GM12878 (cell line): ENCODE measurements at regions not wholly inside any gene's neighbourhood (a gene's known extent, or its start where the extent isn't known, plus 50 kb on each side); places are given as distances from the start of the nearest gene placed in this dataset.

Source experiments
- ATAC-seq: fragments of 200-7000 bp; cut with Tn5 transposase; 3 replicates; pipeline ENCODE4 v1.9.1; 2020; ENCODE audit warnings: mild to moderate bottlenecking, moderate library complexity
- BruUV-seq: library from RNA; stranded (reverse); fragments of 400-500 nt; replicated peaks from 2 replicates; lab custom pipeline; 2021; lab: Mats Ljungman, UMichigan
- CTCF ChIA-PET: fragments of 300-600 bp; sonication (Branson Sonifier 250); formaldehyde crosslinking; extraction: SDS; loops from one replicate; lab custom pipeline; 2021; ENCODE audit warnings: inconsistent platforms; lab: Yijun Ruan, JAX
- POLR2A ChIA-PET: fragments of 350-600 bp; formaldehyde crosslinking; extraction: SDS; loops from one replicate; lab custom pipeline; 2021; ENCODE audit warnings: inconsistent platforms; lab: Charles Lee
- RAD21 ChIA-PET: fragments of 300-600 bp; sonication (Branson Sonifier 250); formaldehyde crosslinking; loops from one replicate; lab custom pipeline; 2023; ENCODE audit warnings: antibody characterized with exemption; ENCODE audit not compliant: unreplicated experiment; lab: Charles Lee
- SMC1A ChIA-PET: fragments of 300-600 bp; sonication (Branson Sonifier 250); formaldehyde crosslinking; loops from one replicate; lab custom pipeline; 2023; ENCODE audit not compliant: unreplicated experiment, uncharacterized antibody; lab: Charles Lee
- DNase-seq: peaks from one replicate; pipeline ENCODE4 v3.0.0-alpha.2; 2011; ENCODE audit warnings: low read depth, low spot score
- FAIRE-seq: peaks from 3 replicates; lab custom pipeline; 2011; peaks lifted over from hg19 to GRCh38; lab: Jason Lieb, UNC
- H2AFZ ChIP-seq: 2 replicates; pipeline ENCODE4 v1.6.0; 2011; ENCODE audit warnings: low read depth, low read length, control low read depth; ENCODE audit not compliant: control insufficient read depth
- H3K27ac ChIP-seq: 2 replicates; pipeline ENCODE4 v1.5.1; 2011; ENCODE audit warnings: control low read depth; ENCODE audit not compliant: control insufficient read depth, insufficient read depth
- H3K27me3 ChIP-seq, 2 experiments: replicated peaks in 1 of 2; 2 replicates each; pipeline versions ENCODE4 v1.6.0 to v1.6.1; 2011; ENCODE audit warnings: low read length in 1 of 2; ENCODE audit not compliant: control insufficient read depth in 2 of 2, insufficient read depth in 2 of 2
- H3K36me3 ChIP-seq, 2 experiments: 2 replicates each; pipeline ENCODE4 v1.5.1; 2011; ENCODE audit warnings: low read length in 1 of 2; ENCODE audit not compliant: control insufficient read depth in 2 of 2, insufficient read depth in 2 of 2
- H3K4me1 ChIP-seq: 2 replicates; pipeline ENCODE4 v1.6.1; 2011; ENCODE audit warnings: mild to moderate bottlenecking, low read length, moderate library complexity, mixed read lengths; ENCODE audit not compliant: control insufficient read depth, insufficient read depth
- H3K4me2 ChIP-seq: 2 replicates; pipeline ENCODE4 v1.6.0; 2011; ENCODE audit warnings: control low read depth; ENCODE audit not compliant: control insufficient read depth, insufficient read depth
- H3K4me3 ChIP-seq: fragments of 200-600 bp; sonication (generic); 2 replicates; pipeline ENCODE4 v1.5.1; 2016
- H3K79me2 ChIP-seq: 2 replicates; pipeline ENCODE4 v1.6.0; 2011; ENCODE audit warnings: low read length; ENCODE audit not compliant: control insufficient read depth, insufficient read depth
- H3K9ac ChIP-seq: 2 replicates; pipeline ENCODE4 v1.8.0; 2011; ENCODE audit warnings: low read length, control low read depth, mixed read lengths; ENCODE audit not compliant: control insufficient read depth, insufficient read depth
- H3K9me3 ChIP-seq: replicated peaks from 3 replicates; pipeline ENCODE4 v1.5.1; 2011; ENCODE audit warnings: mild to moderate bottlenecking, low read length; ENCODE audit not compliant: control insufficient read depth, insufficient read depth
- H4K20me1 ChIP-seq: 2 replicates; pipeline ENCODE4 v1.6.0; 2011; ENCODE audit not compliant: control insufficient read depth, insufficient read depth
- ATF7 ChIP-seq: fragments of 450-650 bp; IDR thresholded peaks from 2 replicates; pipeline ENCODE4 v1.6.1; 2016; ENCODE audit warnings: low read depth, mild to moderate bottlenecking
- BRCA1 ChIP-seq: IDR thresholded peaks from 2 replicates; pipeline ENCODE4 v1.6.1; 2011; ENCODE audit warnings: low read depth, low read length, improper control_type of control experiment
- CBX5 ChIP-seq: sonication (generic); IDR thresholded peaks from 2 replicates; pipeline ENCODE4 v1.6.1; 2016; ENCODE audit warnings: low read depth, moderate library complexity, mild to moderate bottlenecking, inconsistent platforms
- GATAD2B ChIP-seq: fragments of 450-650 bp; conservative IDR thresholded peaks from 2 replicates; pipeline ENCODE4 v1.6.1; 2017; ENCODE audit warnings: low read depth, mild to moderate bottlenecking, moderate library complexity
- HDAC2 ChIP-seq: fragments of 200-600 bp; sonication (generic); IDR thresholded peaks from 2 replicates; pipeline ENCODE4 v1.6.1; 2017
- JUND ChIP-seq: IDR thresholded peaks from 2 replicates; pipeline ENCODE4 v1.6.1; 2012; ENCODE audit warnings: low read depth, mild to moderate bottlenecking, low read length, improper control_type of control experiment, moderate library complexity
- MTA3 ChIP-seq: IDR thresholded peaks from 2 replicates; pipeline ENCODE4 v1.6.1; 2012; ENCODE audit warnings: low read length, inconsistent platforms, borderline replicate concordance
- NFXL1 ChIP-seq: fragments of 450-650 bp; IDR thresholded peaks from 2 replicates; pipeline ENCODE4 v1.6.1; 2017; ENCODE audit warnings: antibody characterized with exemption, mild to moderate bottlenecking, borderline replicate concordance
- RELA ChIP-seq: fragments of 450-650 bp; IDR thresholded peaks from 2 replicates; pipeline ENCODE4 v1.8.0; 2014; ENCODE audit warnings: borderline replicate concordance; ENCODE audit not compliant: partially characterized antibody
- SIN3A ChIP-seq: IDR thresholded peaks from 2 replicates; pipeline ENCODE4 v1.6.1; 2012; ENCODE audit warnings: low read depth, low read length, improper control_type of control experiment
- SMARCA5 ChIP-seq: fragments of 450-650 bp; IDR thresholded peaks from 2 replicates; pipeline ENCODE4 v1.6.1; 2017; ENCODE audit warnings: mild to moderate bottlenecking
- SPI1 ChIP-seq: IDR thresholded peaks from 2 replicates; pipeline ENCODE4 v1.6.1; 2011; ENCODE audit warnings: low read depth, mild to moderate bottlenecking, low read length, moderate library complexity, borderline replicate concordance; ENCODE audit not compliant: insufficient read depth
- STAT1 ChIP-seq: fragments of 450-650 bp; conservative IDR thresholded peaks from 2 replicates; pipeline ENCODE4 v1.6.1; 2014; ENCODE audit warnings: antibody characterized with exemption, mild to moderate bottlenecking
- SUPT20H ChIP-seq: IDR thresholded peaks from 2 replicates; pipeline ENCODE4 v1.6.1; 2011; ENCODE audit warnings: low read depth, mild to moderate bottlenecking, low read length, moderate library complexity, borderline replicate concordance; ENCODE audit not compliant: control insufficient read depth
- WGBS: methylation state at CpG from one replicate; pipeline ENCODE4 v1.1.6; 2016; ENCODE audit warnings: low lambda C conversion rate; ENCODE audit not compliant: insufficient replicate concordance, insufficient coverage; ENCODE audit errors: missing lambda C conversion rate; 5-methylcytosine and 5-hydroxymethylcytosine counted together
- in situ Hi-C: fragments of 300-500 bp; cut with MboI; formaldehyde crosslinking; loops from 9 replicates; pipeline ENCODE4 v1.14.3; 2018; ENCODE audit warnings: mixed read lengths
- intact Hi-C: fragments of 100-400 bp; cut with micrococcal nuclease; formaldehyde crosslinking; loops from one replicate; pipeline ENCODE4 v1.14.2; 2022; ENCODE audit not compliant: unreplicated experiment

DNA sequence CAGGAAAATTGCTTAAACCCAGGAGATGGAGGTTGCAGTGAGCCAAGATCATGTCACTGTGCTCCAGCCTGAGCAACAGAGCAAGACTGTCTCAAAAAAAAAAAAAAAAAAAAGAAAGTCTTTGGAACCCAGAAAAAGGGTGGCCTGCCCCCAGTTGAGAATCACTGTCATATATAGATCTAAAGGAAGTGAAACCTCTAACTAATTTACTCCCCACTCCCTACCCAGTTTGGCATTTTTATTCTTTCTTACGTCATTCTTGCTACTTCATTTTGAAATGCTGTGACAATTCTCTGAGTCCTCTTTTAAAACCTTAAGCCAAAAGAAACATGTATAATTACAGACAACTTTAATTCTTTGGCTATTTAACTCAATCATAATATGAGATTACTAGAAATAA lies 254.8 kb downstream of the CDC5L start:
- H3K36me3 ChIP-seq, result no peaks in the 10 kb centered on the region
- no peaks in the 10 kb centered on the region for H3K9me3 ChIP-seq
- ChIA-PET SMC1A (interaction anchor here (1.4 kb wide), 1 partner anchor 12 kb away, joined by 3 read pairs; no protein-coding TSS in a partner anchor), CTCF (interaction anchor here (1.0 to 1.2 kb wide), 3 partner anchors 48 to 702 kb away, joined by 3 read pairs; no protein-coding TSS in a partner anchor), POLR2A (no interaction called here), RAD21 (interaction anchor here (1.1 kb wide), 1 partner anchor 13 kb away, joined by 4 read pairs; no protein-coding TSS in a partner anchor)
- intact Hi-C loops, result no loop called here
- DNase-seq (no peak), FAIRE-seq (no peak), ATAC-seq (peak; percentile 72)
- no TSS peak for BruUV-seq
- TF ChIP-seq SUPT20H (no peak), JUND (no peak), GATAD2B (no peak), STAT1 (no peak), MTA3 (no peak), CBX5 (no peak), SPI1 (peak; percentile 38; the same call in 1 of the 2 replicates), SIN3A (no peak), SMARCA5 (no peak), ATF7 (peak; percentile 56), BRCA1 (no peak), RELA (no peak), NFXL1 (no peak), HDAC2 (no peak)
- in situ Hi-C loops, result loop anchor here (10.0 kb wide), 1 partner anchor 772 kb away; no protein-coding TSS in a partner anchor
- no peak overlapping the region for H3K4me2 ChIP-seq
- H3K27me3 ChIP-seq, result no peaks in the 10 kb centered on the region; a peak in 1 of 4 replicates
- no peaks in the 10 kb centered on the region for H3K79me2 ChIP-seq
- no peak overlapping the region for H3K9ac ChIP-seq
- H3K27ac ChIP-seq, result no peak overlapping the region
- no peak overlapping the region for H3K4me3 ChIP-seq
- H3K4me1 ChIP-seq, result no peaks in the 10 kb centered on the region
- WGBS, result 88% methylated on average over 1 of the region's 1 CpG
- H2AFZ ChIP-seq, result no peak overlapping the region
- no peaks in the 10 kb centered on the region for H4K20me1 ChIP-seq
